Stimulated activated effector memory CD8-positive, alpha-beta T cell treated with anti-CD3 and anti-CD28 coated beads, Interleukin-12 subunit alpha, Interleukin-12 subunit beta, amount 100 ng/mL, for 72 hours (primary cell): ENCODE measurements at regions not wholly inside any gene's neighbourhood (a gene's known extent, or its start where the extent isn't known, plus 50 kb on each side); places are given as distances from the start of the nearest gene placed in this dataset.
A peak's percentile ranks its signal among the peaks of the same experiment; 100 is the strongest.
"Not testable (repeated sequence)": the region's sequence is repeated elsewhere in the genome, so short reads cannot be mapped to it uniquely, and the experiment has no call there.

Experiments used
- ATAC-seq: fragments of 150-1000 bp; cut with Tn5 transposase; 2 replicates; pipeline ENCODE4 v1.10.0; 2021
- DNase-seq, 2 donors: peaks; one replicate each; pipeline ENCODE4 v3.0.0; 2021 to 2022; ENCODE audit warnings: low spot score in 2 of 2
- H3K27ac Mint-ChIP-seq: one replicate; pipeline ENCODE4 v1.8.0; 2022; ENCODE audit warnings: mild to moderate bottlenecking, mixed read lengths
- H3K36me3 Mint-ChIP-seq: one replicate; pipeline ENCODE4 v1.8.0; 2022; ENCODE audit warnings: mild to moderate bottlenecking, mixed read lengths
- H3K4me1 Mint-ChIP-seq: one replicate; pipeline ENCODE4 v1.8.0; 2022; ENCODE audit warnings: mixed read lengths
- H3K4me3 Mint-ChIP-seq: one replicate; pipeline ENCODE4 v1.8.0; 2022; ENCODE audit warnings: mild to moderate bottlenecking, mixed read lengths
- H3K9me3 Mint-ChIP-seq: one replicate; pipeline ENCODE4 v1.8.0; 2022; ENCODE audit warnings: mixed read lengths

GRCh38 chr22:48309115-48309705 lies 1518.5 kb downstream of the BRD1 start:
- no peaks in the 10 kb centered on the region for H3K36me3 Mint-ChIP-seq
- no peak overlapping the region for H3K27ac Mint-ChIP-seq
- no peak for ATAC-seq
- H3K4me1 Mint-ChIP-seq = no peaks in the 10 kb centered on the region
- no peak for DNase-seq
- peaks cover 11% of the 10 kb centered on the region for H3K9me3 Mint-ChIP-seq
- H3K4me3 Mint-ChIP-seq = no peak overlapping the region

- Mint-ChIP-seq H3K27ac (no peak overlapping the region), H3K36me3 (no peaks in the 10 kb centered on the region), H3K4me3 (no peak overlapping the region), H3K9me3 (peaks cover 6% of the 10 kb centered on the region), H3K4me1 (no peaks in the 10 kb centered on the region)
- ATAC-seq = no peak
- DNase-seq = no peak
Measured at GRCh38 chr22:48307931-48308330, 1519.7 kb downstream of the BRD1 start.

- Mint-ChIP-seq H3K4me3 (no peak overlapping the region), H3K4me1 (no peaks in the 10 kb centered on the region), H3K36me3 (no peaks in the 10 kb centered on the region), H3K27ac (no peak overlapping the region), H3K9me3 (peaks cover 6% of the 10 kb centered on the region)
- ATAC-seq (no peak), DNase-seq (no peak)
Measured at GRCh38 chr22:48306785-48307510, 1520.7 kb downstream of the BRD1 start.

GRCh38 chr22:48306284-48306683 lies 1521.4 kb downstream of the BRD1 start:
- peaks cover 3% of the 10 kb centered on the region for H3K9me3 Mint-ChIP-seq
- no peaks in the 10 kb centered on the region for H3K36me3 Mint-ChIP-seq
- no peak overlapping the region for H3K27ac Mint-ChIP-seq
- ATAC-seq (no peak), DNase-seq (no peak)
- H3K4me1 Mint-ChIP-seq = no peaks in the 10 kb centered on the region
- no peak overlapping the region for H3K4me3 Mint-ChIP-seq

GRCh38 chr22:48305726-48306235 lies 1521.9 kb downstream of the BRD1 start:
- Mint-ChIP-seq H3K27ac (no peak overlapping the region), H3K4me1 (no peaks in the 10 kb centered on the region), H3K9me3 (no peaks in the 10 kb centered on the region), H3K36me3 (no peaks in the 10 kb centered on the region), H3K4me3 (no peak overlapping the region)
- DNase-seq = no peak
- peak; percentile 37 for ATAC-seq

- H3K36me3 Mint-ChIP-seq = no peaks in the 10 kb centered on the region
- ATAC-seq (no peak), DNase-seq (no peak)
- H3K4me3 Mint-ChIP-seq = no peak overlapping the region
- no peaks in the 10 kb centered on the region for H3K4me1 Mint-ChIP-seq
- H3K27ac Mint-ChIP-seq = no peak overlapping the region
- H3K9me3 Mint-ChIP-seq = no peaks in the 10 kb centered on the region
Measured at GRCh38 chr22:48303369-48303725, 1524.3 kb downstream of the BRD1 start.

- H3K36me3 Mint-ChIP-seq = no peaks in the 10 kb centered on the region
- H3K4me1 Mint-ChIP-seq = no peaks in the 10 kb centered on the region
- ATAC-seq = no peak
- no peak overlapping the region for H3K4me3 Mint-ChIP-seq
- H3K9me3 Mint-ChIP-seq = no peaks in the 10 kb centered on the region
- no peak for DNase-seq
- H3K27ac Mint-ChIP-seq = no peak overlapping the region
Measured at GRCh38 chr22:48302657-48303368, 1524.9 kb downstream of the BRD1 start.

- Mint-ChIP-seq H3K9me3 (no peaks in the 10 kb centered on the region), H3K27ac (no peak overlapping the region), H3K4me3 (no peak overlapping the region), H3K36me3 (no peaks in the 10 kb centered on the region), H3K4me1 (no peaks in the 10 kb centered on the region)
- no peak for DNase-seq
- no peak for ATAC-seq
Measured at GRCh38 chr22:48301908-48302307, 1525.8 kb downstream of the BRD1 start.

- no peak overlapping the region for H3K4me3 Mint-ChIP-seq
- no peaks in the 10 kb centered on the region for H3K36me3 Mint-ChIP-seq
- H3K27ac Mint-ChIP-seq = no peak overlapping the region
- H3K9me3 Mint-ChIP-seq = no peaks in the 10 kb centered on the region
- ATAC-seq (no peak), DNase-seq (no peak)
- H3K4me1 Mint-ChIP-seq = no peaks in the 10 kb centered on the region
Measured at GRCh38 chr22:48301421-48301820, 1526.3 kb downstream of the BRD1 start.

- Mint-ChIP-seq H3K9me3 (no peaks in the 10 kb centered on the region), H3K27ac (no peak overlapping the region), H3K4me1 (no peaks in the 10 kb centered on the region), H3K36me3 (no peaks in the 10 kb centered on the region), H3K4me3 (no peak overlapping the region)
- DNase-seq (no peak), ATAC-seq (no peak)
Measured at GRCh38 chr22:48300877-48301276, 1526.8 kb downstream of the BRD1 start.

- no peak for DNase-seq
- Mint-ChIP-seq H3K27ac (no peak overlapping the region), H3K36me3 (no peaks in the 10 kb centered on the region), H3K4me1 (no peaks in the 10 kb centered on the region), H3K9me3 (no peaks in the 10 kb centered on the region), H3K4me3 (no peak overlapping the region)
- no peak for ATAC-seq
Measured at GRCh38 chr22:48299801-48300200, 1527.9 kb downstream of the BRD1 start.

- ATAC-seq (no peak), DNase-seq (no peak)
- Mint-ChIP-seq H3K36me3 (no peaks in the 10 kb centered on the region), H3K4me3 (no peak overlapping the region), H3K4me1 (no peaks in the 10 kb centered on the region), H3K9me3 (no peaks in the 10 kb centered on the region), H3K27ac (no peak overlapping the region)
Measured at GRCh38 chr22:48299124-48299523, 1528.5 kb downstream of the BRD1 start.

- Mint-ChIP-seq H3K4me3 (no peak overlapping the region), H3K27ac (no peak overlapping the region)
- DNase-seq = no peak
Measured at GRCh38 chr22:48297296-48297695, 1530.4 kb downstream of the BRD1 start.

GRCh38 chr22:48289954-48290353 lies 1527.5 kb downstream of the TBC1D22A start:
- H3K9me3 Mint-ChIP-seq, DNase-seq, ATAC-seq, H3K36me3 Mint-ChIP-seq, H3K4me1 Mint-ChIP-seq, H3K27ac Mint-ChIP-seq, H3K4me3 Mint-ChIP-seq: not testable (repeated sequence)

More at GRCh38 chr22:48297296-48297695, 1530.4 kb downstream of the BRD1 start:
- Mint-ChIP-seq H3K9me3 (peaks cover 3% of the 10 kb centered on the region), H3K36me3 (no peaks in the 10 kb centered on the region), H3K4me1 (no peaks in the 10 kb centered on the region)
- no peak for ATAC-seq

GRCh38 chr22:48288376-48288940 lies 1526.0 kb downstream of the TBC1D22A start:
- DNase-seq = no peak
- no peak overlapping the region for H3K27ac Mint-ChIP-seq
- ATAC-seq = no peak
- H3K36me3 Mint-ChIP-seq = no peaks in the 10 kb centered on the region
- no peaks in the 10 kb centered on the region for H3K4me1 Mint-ChIP-seq
- H3K9me3 Mint-ChIP-seq = peaks cover 5% of the 10 kb centered on the region
- no peak overlapping the region for H3K4me3 Mint-ChIP-seq
